SK-N-SH (cell line): ENCODE measurements at regions not wholly inside any gene's neighbourhood (a gene's known extent, or its start where the extent isn't known, plus 50 kb on each side); places are given as distances from the start of the nearest gene placed in this dataset.

Experiments used
- CTCF ChIA-PET: fragments of 300-600, 350-600 bp; formaldehyde crosslinking; extraction: SDS; loops from one replicate; lab custom pipeline; 2021; lab: Yijun Ruan, JAX
- POLR2A ChIA-PET: fragments of 350-600 bp; sonication (Branson Sonifier 250); formaldehyde crosslinking; extraction: SDS; loops from one replicate; lab custom pipeline; 2020; ENCODE audit warnings: antibody characterized with exemption, inconsistent platforms; lab: Yijun Ruan, JAX
- DNase-seq: peaks from one replicate; pipeline ENCODE4 v3.0.0; 2012
- H2AFZ ChIP-seq: fragments of 200-600 bp; sonication (generic); 2 replicates; pipeline ENCODE4 v1.8.1; 2016; ENCODE audit warnings: antibody characterized with exemption, mild to moderate bottlenecking, low read depth
- H3F3A ChIP-seq: fragments of 200-600 bp; sonication (generic); replicated peaks from 2 replicates; pipeline ENCODE3; 2016; ENCODE audit warnings: antibody characterized with exemption, mild to moderate bottlenecking; ENCODE audit not compliant: insufficient read depth
- H3K27ac ChIP-seq, 2 experiments: fragments of 200-500 bp in 1 of 2; fragments of 200-600 bp in 1 of 2; sonication (Bioruptor generic) in 1 of 2; sonication (generic), shearing (Covaris generic) in 1 of 2; 2 replicates each; pipeline versions ENCODE4 v1.5.1 to v1.6.1; 2014 to 2016; ENCODE audit warnings: low read depth in 2 of 2, inconsistent platforms in 1 of 2, low read length in 1 of 2, mild to moderate bottlenecking in 1 of 2, mixed read lengths in 1 of 2
- H3K27me3 ChIP-seq: fragments of 200-600 bp; sonication (generic), shearing (Covaris generic); 2 replicates; pipeline ENCODE4 v1.6.1; 2016; ENCODE audit warnings: mixed run types; ENCODE audit not compliant: insufficient read depth
- H3K36me3 ChIP-seq, 2 experiments: fragments of 200-500 bp in 1 of 2; fragments of 200-600 bp in 1 of 2; sonication (Bioruptor generic) in 1 of 2; sonication (generic) in 1 of 2; replicated peaks in 1 of 2; 2 replicates each; pipeline versions ENCODE3 to v1.5.1; 2014 to 2016; ENCODE audit warnings: low read length in 1 of 2, mild to moderate bottlenecking in 1 of 2; ENCODE audit not compliant: insufficient read depth in 2 of 2, control insufficient read depth in 1 of 2
- H3K4me1 ChIP-seq, 2 experiments: fragments of 200-500 bp in 1 of 2; fragments of 200-600 bp in 1 of 2; sonication (Bioruptor generic) in 1 of 2; sonication (generic), shearing (Covaris generic) in 1 of 2; 2 replicates each; pipeline versions ENCODE4 v1.5.1 to v1.6.1; 2014 to 2016; ENCODE audit warnings: low read depth in 1 of 2, low read length in 1 of 2, mixed run types in 1 of 2; ENCODE audit not compliant: insufficient read depth in 2 of 2, control insufficient read depth in 1 of 2
- H3K4me2 ChIP-seq: fragments of 200-600 bp; sonication (generic), shearing (Covaris generic); 2 replicates; pipeline ENCODE4 v1.6.1; 2017; ENCODE audit warnings: mixed run types
- H3K4me3 ChIP-seq, 2 experiments: fragments of 200-500 bp in 1 of 2; fragments of 200-600 bp in 1 of 2; sonication (Bioruptor generic) in 1 of 2; sonication (generic), shearing (Covaris generic) in 1 of 2; 2 replicates each; pipeline versions ENCODE4 v1.5.1 to v1.8.1; 2014 to 2016; ENCODE audit warnings: low read depth in 2 of 2, inconsistent platforms in 1 of 2, low read length in 1 of 2, mild to moderate bottlenecking in 1 of 2, mixed read lengths in 1 of 2, moderate library complexity in 1 of 2
- H3K79me2 ChIP-seq: fragments of 200-600 bp; sonication (generic); 2 replicates; pipeline ENCODE4 v1.8.1; 2017; ENCODE audit warnings: mild to moderate bottlenecking; ENCODE audit not compliant: insufficient read depth
- H3K9ac ChIP-seq: fragments of 200-600 bp; sonication (generic); 2 replicates; pipeline ENCODE4 v1.6.1; 2017; ENCODE audit warnings: mixed run types
- H3K9me2 ChIP-seq: fragments of 200-600 bp; sonication (generic); 2 replicates; pipeline ENCODE4 v1.6.1; 2017; ENCODE audit warnings: mixed run types
- H3K9me3 ChIP-seq: fragments of 200-600 bp; sonication (generic); 2 replicates; pipeline ENCODE4 v1.6.1; 2017; ENCODE audit warnings: mixed run types, mild to moderate bottlenecking, moderate library complexity
- H4K20me1 ChIP-seq: fragments of 200-600 bp; sonication (generic); 2 replicates; pipeline ENCODE4 v1.6.1; 2017; ENCODE audit warnings: mild to moderate bottlenecking, mixed run types; ENCODE audit not compliant: insufficient read depth
- EP300 ChIP-seq, 2 experiments: IDR thresholded peaks; 2 replicates each; pipeline versions ENCODE4 v1.4.0 to v1.6.1; 2012; ENCODE audit warnings: borderline replicate concordance in 1 of 2, low read depth in 1 of 2, low read length in 1 of 2
- FOXJ3 ChIP-seq: sonication (generic); formaldehyde crosslinking; IDR thresholded peaks from 2 replicates; pipeline ENCODE4 v1.5.1; 2020; ENCODE audit warnings: mild to moderate bottlenecking, missing genetic modification reagents
- FOXM1 ChIP-seq: IDR thresholded peaks from 2 replicates; pipeline ENCODE4 v1.4.0; 2012; ENCODE audit warnings: low read depth, mild to moderate bottlenecking
- MEF2A ChIP-seq: IDR thresholded peaks from 2 replicates; pipeline ENCODE4 v1.4.0; 2012; ENCODE audit warnings: low read depth, borderline replicate concordance
- MXI1 ChIP-seq: IDR thresholded peaks from 2 replicates; pipeline ENCODE4 v1.6.1; 2012; ENCODE audit warnings: mild to moderate bottlenecking, low read depth, low read length, improper control_type of control experiment
- NFIC ChIP-seq: IDR thresholded peaks from 2 replicates; pipeline ENCODE4 v1.4.0; 2012; ENCODE audit warnings: borderline replicate concordance
- RXRA ChIP-seq: IDR thresholded peaks from 2 replicates; pipeline ENCODE4 v1.4.0; 2012; ENCODE audit warnings: low read depth, mild to moderate bottlenecking, borderline replicate concordance
- SIN3A ChIP-seq: IDR thresholded peaks from 2 replicates; pipeline ENCODE4 v1.6.1; 2012; ENCODE audit warnings: low read depth, mild to moderate bottlenecking, low read length, moderate library complexity, borderline replicate concordance
- SMC3 ChIP-seq: IDR thresholded peaks from 2 replicates; pipeline ENCODE4 v1.6.1; 2012; ENCODE audit warnings: low read depth, low read length, improper control_type of control experiment
- TAF1 ChIP-seq: IDR thresholded peaks from 2 replicates; pipeline ENCODE4 v1.6.1; 2012; ENCODE audit warnings: low read depth, mild to moderate bottlenecking, low read length, moderate library complexity, borderline replicate concordance
- YY1 ChIP-seq: IDR thresholded peaks from 2 replicates; pipeline ENCODE4 v1.4.0; 2012; ENCODE audit warnings: low read depth, mild to moderate bottlenecking
- WGBS: methylation state at CpG from one replicate; pipeline ENCODE4 v1.1.6; 2017; ENCODE audit warnings: low lambda C conversion rate; 5-methylcytosine and 5-hydroxymethylcytosine counted together
- TF ChIP-seq, protein P1 (sequence below): fragments of 150-350 bp; IDR thresholded peaks from 2 replicates; pipeline ENCODE4 v1.6.1; 2016; ENCODE audit warnings: mild to moderate bottlenecking, low read depth, low read length
- TF ChIP-seq, protein P2 (sequence below): IDR thresholded peaks from 2 replicates; pipeline ENCODE4 v1.4.0; 2012; ENCODE audit warnings: low read depth
- TF ChIP-seq, protein P3 (sequence below): fragments of 150-350 bp; IDR thresholded peaks from 2 replicates; pipeline ENCODE4 v1.6.1; 2017; ENCODE audit warnings: antibody characterized with exemption, low read length, low read depth, borderline replicate concordance
- TF ChIP-seq, protein P4 (sequence below): fragments of 200-600 bp; sonication (generic); IDR thresholded peaks from 2 replicates; pipeline ENCODE4 v1.6.1; 2017; ENCODE audit warnings: antibody characterized with exemption, mild to moderate bottlenecking, moderate library complexity

DNA sequence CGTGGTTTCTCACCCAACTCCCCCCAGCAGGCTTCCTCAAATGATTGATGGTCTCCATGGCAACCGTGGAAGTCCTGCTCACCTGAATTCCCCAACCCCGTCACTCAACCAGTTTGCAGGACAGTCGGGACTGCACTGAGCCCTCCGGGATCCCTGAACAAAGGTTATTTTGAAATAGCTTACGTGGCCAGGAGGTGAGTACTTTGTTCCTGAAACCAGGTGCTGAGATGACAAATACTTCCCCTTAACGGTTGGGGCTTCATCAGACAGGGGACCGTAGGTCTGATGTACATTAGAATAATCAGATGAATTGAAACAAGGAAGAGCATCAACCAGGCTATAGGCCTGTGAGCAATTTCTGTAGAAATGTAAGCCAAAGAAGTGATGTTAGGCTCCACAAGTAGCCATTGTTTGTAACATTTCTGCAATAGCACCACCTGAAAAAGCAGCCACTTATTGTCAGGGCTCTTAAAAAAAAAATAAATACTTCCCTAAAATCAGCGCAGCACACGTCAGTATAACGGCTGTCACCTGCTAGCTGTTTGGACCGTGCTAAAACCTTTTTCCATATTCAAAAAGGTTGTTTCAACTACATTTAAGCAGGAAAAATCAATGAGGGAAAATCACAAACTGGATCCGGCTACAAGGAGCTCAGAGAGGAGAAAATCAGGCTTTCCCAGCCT is 206.4 kb upstream of the ID2 start:
- Histone ChIP-seq H3K36me3 (no peaks in the 10 kb centered on the region), H2AFZ (no peak overlapping the region), H3K4me3 (no peak overlapping the region), H3K27ac (no peak overlapping the region), H3F3A (no peaks in the 10 kb centered on the region), H3K4me2 (no peak overlapping the region), H3K9ac (no peak overlapping the region), H3K27me3 (no peaks in the 10 kb centered on the region), H3K79me2 (no peaks in the 10 kb centered on the region), H4K20me1 (no peaks in the 10 kb centered on the region), H3K9me3 (no peaks in the 10 kb centered on the region), H3K9me2 (no peaks in the 10 kb centered on the region), H3K4me1 (peaks cover 0 to 23% of the 10 kb centered on the region in 2 experiments; a peak in 2 of 4 replicates)
- CTCF ChIA-PET = interaction anchor here (0.8 to 1.7 kb wide), 3 partner anchors 11 to 50 kb away, joined by 3 to 5 read pairs (median 5); no protein-coding TSS in a partner anchor
- 75% methylated on average over 13 of the region's 13 CpGs for WGBS
- POLR2A ChIA-PET = interaction anchor here (1.0 kb wide), 1 partner anchor 206 kb away, joined by 4 read pairs; the partner anchor contains the start of gene ID2
- DNase-seq = no peak
- no peak for TF ChIP-seq RXRA
- TF ChIP-seq, protein P1, sequence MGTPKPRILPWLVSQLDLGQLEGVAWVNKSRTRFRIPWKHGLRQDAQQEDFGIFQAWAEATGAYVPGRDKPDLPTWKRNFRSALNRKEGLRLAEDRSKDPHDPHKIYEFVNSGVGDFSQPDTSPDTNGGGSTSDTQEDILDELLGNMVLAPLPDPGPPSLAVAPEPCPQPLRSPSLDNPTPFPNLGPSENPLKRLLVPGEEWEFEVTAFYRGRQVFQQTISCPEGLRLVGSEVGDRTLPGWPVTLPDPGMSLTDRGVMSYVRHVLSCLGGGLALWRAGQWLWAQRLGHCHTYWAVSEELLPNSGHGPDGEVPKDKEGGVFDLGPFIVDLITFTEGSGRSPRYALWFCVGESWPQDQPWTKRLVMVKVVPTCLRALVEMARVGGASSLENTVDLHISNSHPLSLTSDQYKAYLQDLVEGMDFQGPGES = no peak
- TF ChIP-seq SIN3A = no peak
- TF ChIP-seq, protein P2, sequence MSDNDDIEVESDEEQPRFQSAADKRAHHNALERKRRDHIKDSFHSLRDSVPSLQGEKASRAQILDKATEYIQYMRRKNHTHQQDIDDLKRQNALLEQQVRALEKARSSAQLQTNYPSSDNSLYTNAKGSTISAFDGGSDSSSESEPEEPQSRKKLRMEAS = no peak
- no peak for TF ChIP-seq SMC3
- no peak for TF ChIP-seq EP300 (IDR thresholded peaks at IDR 0.05; ENCODE audit: borderline replicate concordance in 1 of 2, low read depth in 1 of 2, low read length in 1 of 2)
- TF ChIP-seq NFIC = no peak
- TF ChIP-seq MXI1 = no peak
- TF ChIP-seq, protein P3, sequence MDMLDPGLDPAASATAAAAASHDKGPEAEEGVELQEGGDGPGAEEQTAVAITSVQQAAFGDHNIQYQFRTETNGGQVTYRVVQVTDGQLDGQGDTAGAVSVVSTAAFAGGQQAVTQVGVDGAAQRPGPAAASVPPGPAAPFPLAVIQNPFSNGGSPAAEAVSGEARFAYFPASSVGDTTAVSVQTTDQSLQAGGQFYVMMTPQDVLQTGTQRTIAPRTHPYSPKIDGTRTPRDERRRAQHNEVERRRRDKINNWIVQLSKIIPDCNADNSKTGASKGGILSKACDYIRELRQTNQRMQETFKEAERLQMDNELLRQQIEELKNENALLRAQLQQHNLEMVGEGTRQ = no peak
- TF ChIP-seq FOXJ3 = no peak
- no peak for TF ChIP-seq MEF2A
- no peak for TF ChIP-seq TAF1
- no peak for TF ChIP-seq FOXM1
- TF ChIP-seq, protein P4, sequence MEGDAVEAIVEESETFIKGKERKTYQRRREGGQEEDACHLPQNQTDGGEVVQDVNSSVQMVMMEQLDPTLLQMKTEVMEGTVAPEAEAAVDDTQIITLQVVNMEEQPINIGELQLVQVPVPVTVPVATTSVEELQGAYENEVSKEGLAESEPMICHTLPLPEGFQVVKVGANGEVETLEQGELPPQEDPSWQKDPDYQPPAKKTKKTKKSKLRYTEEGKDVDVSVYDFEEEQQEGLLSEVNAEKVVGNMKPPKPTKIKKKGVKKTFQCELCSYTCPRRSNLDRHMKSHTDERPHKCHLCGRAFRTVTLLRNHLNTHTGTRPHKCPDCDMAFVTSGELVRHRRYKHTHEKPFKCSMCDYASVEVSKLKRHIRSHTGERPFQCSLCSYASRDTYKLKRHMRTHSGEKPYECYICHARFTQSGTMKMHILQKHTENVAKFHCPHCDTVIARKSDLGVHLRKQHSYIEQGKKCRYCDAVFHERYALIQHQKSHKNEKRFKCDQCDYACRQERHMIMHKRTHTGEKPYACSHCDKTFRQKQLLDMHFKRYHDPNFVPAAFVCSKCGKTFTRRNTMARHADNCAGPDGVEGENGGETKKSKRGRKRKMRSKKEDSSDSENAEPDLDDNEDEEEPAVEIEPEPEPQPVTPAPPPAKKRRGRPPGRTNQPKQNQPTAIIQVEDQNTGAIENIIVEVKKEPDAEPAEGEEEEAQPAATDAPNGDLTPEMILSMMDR = no peak
- TF ChIP-seq YY1 = no peak
